ENCODE measurements at regions not wholly inside any gene's neighbourhood (a gene's known extent, or its start where the extent isn't known, plus 50 kb on each side); places are given as distances from the start of the nearest gene placed in this dataset.

DNA sequence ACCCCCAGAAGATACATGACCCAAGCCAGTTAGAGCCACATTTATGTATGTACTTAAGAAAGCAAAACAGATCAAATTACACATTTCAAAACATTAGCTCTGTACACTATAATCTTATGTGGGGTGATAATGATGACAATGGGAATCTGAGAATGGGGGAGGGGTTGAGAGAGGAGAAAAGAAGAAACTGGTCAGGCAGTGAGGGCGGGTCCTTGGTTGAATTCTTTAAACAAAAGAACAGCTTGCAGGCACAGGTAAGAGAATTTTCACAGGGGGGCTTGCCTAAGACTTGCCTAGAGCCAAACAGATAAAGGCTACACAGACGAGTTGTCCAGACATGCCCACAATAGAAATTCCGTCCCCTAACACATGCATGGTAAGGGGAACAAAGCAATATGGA lies 76.8 kb upstream of the PTER start:
- ChIA-PET CTCF (no interaction called here), POLR2A (no interaction called here)
- TF ChIP-seq, protein P1, sequence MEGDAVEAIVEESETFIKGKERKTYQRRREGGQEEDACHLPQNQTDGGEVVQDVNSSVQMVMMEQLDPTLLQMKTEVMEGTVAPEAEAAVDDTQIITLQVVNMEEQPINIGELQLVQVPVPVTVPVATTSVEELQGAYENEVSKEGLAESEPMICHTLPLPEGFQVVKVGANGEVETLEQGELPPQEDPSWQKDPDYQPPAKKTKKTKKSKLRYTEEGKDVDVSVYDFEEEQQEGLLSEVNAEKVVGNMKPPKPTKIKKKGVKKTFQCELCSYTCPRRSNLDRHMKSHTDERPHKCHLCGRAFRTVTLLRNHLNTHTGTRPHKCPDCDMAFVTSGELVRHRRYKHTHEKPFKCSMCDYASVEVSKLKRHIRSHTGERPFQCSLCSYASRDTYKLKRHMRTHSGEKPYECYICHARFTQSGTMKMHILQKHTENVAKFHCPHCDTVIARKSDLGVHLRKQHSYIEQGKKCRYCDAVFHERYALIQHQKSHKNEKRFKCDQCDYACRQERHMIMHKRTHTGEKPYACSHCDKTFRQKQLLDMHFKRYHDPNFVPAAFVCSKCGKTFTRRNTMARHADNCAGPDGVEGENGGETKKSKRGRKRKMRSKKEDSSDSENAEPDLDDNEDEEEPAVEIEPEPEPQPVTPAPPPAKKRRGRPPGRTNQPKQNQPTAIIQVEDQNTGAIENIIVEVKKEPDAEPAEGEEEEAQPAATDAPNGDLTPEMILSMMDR (IDR thresholded peaks at IDR 0.05; ENCODE audit: control extremely low read depth, extremely low read depth, low read depth, missing control alignments): no peak
- DNase-seq (ENCODE audit: extremely low spot score): no peak

DNA sequence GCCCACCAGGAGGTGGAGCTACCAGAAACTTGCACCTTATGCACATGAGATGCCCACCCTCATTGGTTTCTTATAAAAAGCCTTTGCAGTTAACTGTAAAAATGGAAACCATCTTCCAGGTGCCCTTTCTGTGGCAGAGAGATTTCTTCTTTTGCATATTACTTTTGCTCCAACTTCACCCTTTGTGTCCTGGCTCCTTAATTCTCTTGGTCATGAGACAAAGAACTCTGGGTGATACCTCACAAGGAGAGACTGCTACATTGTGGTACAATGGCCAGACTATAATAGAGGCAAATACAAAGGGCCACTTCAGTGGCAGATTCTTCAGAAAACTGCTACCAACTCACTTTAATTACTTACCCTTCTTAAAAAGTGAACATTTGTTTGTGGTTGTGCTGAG lies 76.4 kb upstream of the PTER start:
- POLR2A ChIA-PET: no interaction called here
- CTCF ChIA-PET: no interaction called here
- TF ChIP-seq, protein P1 (IDR thresholded peaks at IDR 0.05; ENCODE audit: control extremely low read depth, extremely low read depth, low read depth, missing control alignments): no peak
- DNase-seq (ENCODE audit: extremely low spot score): no peak

DNA sequence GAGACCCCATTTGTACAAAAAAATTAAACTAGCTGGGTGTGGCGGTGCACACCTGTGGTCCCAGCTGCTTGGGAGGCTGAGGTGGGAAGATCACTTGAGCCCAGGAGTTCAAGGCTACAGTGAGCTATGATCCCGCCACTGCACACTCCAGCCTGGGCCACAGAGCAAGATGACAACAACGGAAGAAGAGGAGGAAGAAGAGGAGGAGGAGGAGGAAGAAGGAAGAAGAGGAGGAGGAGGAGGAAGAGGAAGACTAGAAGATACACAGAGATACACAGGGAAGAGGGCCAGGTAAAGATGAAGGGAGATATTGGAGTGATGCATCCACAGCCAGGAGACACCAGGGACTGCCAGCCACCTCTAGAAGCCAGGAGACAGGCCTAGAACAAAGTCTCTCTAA lies 75.7 kb upstream of the PTER start:
- CTCF ChIA-PET: no interaction called here
- no peak for DNase-seq (ENCODE audit: extremely low spot score)
- POLR2A ChIA-PET: no interaction called here
- TF ChIP-seq, protein P1 (IDR thresholded peaks at IDR 0.05; ENCODE audit: control extremely low read depth, extremely low read depth, low read depth, missing control alignments): no peak

DNA sequence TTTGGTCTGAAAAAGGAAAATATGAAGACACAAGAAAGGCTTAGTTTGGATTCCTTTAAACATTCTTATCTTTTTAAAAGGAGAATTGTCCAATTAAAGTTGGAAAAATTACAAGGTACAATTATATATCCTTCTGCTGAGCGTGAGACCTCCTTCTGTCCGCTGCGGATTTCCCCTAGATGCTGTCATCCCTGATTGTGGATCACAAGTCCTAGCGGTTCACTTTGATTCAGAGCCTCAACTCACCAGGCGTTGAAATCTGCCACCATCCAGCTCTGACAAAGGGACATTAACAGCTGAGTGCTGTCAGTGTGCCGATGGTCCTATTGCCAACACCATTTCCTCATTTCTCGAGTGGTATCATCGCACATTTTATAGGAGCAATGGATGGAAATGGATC lies 73.1 kb upstream of the PTER start:
- ChIA-PET POLR2A (no interaction called here), CTCF (no interaction called here)
- no peak for DNase-seq (ENCODE audit: extremely low spot score)

DNA sequence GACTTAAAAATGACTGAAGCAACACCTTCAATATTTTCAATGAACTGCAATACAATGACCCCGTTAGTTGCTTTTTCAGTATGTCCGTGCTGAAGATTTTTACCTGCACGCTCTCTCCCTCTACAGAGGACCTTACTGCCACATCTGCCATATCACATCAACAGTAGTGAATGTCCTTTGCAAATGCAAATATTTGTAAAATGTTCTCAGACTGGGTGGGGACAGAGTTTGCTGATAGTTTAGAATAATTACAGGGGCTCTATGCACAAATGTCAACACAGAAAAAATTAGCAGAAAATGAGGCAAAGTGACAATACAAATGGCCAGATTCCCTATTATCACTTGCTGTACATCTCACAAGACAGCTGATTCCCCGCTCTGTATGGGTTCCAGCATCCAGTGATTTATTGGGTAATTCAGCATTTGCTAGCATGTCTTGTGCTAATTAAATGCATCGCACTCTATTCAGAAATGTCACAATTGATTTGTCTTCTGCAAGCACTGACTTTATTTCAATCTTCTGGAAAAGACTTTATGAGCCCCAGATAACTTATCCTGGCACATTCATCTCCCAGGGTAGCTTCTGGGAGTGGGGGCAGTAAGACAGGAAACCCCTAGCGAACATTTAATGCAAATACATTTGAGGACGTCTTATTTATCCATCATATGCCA lies 69.1 kb upstream of the PTER start:
- CTCF ChIA-PET: no interaction called here
- no peak for DNase-seq (ENCODE audit: extremely low spot score)
- POLR2A ChIA-PET: no interaction called here
- TF ChIP-seq, protein P1 (IDR thresholded peaks at IDR 0.05; ENCODE audit: control extremely low read depth, extremely low read depth, low read depth, missing control alignments): no peak

More for the DNA sequence above, 73.1 kb upstream of the PTER start:
- TF ChIP-seq, protein P1 (IDR thresholded peaks at IDR 0.05; ENCODE audit: control extremely low read depth, extremely low read depth, low read depth, missing control alignments): no peak

DNA sequence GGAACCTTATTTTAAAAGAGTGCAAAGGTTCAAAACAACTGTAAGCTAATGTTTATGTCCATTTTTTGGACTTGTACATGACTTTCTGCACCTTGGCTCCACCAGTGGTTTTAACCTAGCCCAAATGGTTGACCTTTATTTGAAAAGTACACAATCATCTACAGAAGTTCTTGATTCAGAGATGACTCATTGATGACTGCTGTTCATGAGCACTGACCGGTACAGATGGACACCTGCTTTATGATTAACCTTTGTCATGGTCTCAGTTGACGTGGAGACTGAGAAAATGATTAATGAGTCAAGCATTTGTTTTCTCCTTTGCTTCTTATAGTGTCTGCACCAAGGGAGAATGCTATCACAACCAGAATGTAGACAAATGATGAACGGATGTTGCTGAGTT lies 55.7 kb upstream of the PTER start:
- DNase-seq (ENCODE audit: extremely low spot score): peak; percentile 32
- TF ChIP-seq, protein P1 (IDR thresholded peaks at IDR 0.05; ENCODE audit: control extremely low read depth, extremely low read depth, low read depth, missing control alignments): no peak
- CTCF ChIA-PET: no interaction called here
- POLR2A ChIA-PET: no interaction called here

DNA sequence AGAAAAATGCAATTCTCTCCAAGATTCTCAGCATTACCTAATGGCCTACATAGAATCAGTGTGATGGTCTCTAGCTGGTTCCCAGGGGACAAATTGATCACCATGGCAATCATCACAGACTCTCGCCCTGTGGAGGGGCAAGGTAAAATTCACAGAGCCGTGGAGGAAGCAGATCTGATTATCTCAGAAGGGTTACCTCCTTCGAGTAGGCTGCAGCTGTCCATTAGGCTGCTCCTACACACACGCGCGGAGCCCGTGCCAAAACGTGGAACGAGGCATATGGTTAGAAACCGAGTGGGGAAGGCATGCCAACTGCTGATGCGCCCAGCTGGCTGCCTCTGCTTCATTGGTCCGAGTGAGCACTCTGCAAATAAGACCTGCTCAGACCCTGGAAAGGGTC lies 52.8 kb upstream of the PTER start:
- POLR2A ChIA-PET: no interaction called here
- DNase-seq (ENCODE audit: extremely low spot score): no peak
- TF ChIP-seq, protein P1 (IDR thresholded peaks at IDR 0.05; ENCODE audit: control extremely low read depth, extremely low read depth, low read depth, missing control alignments): no peak
- CTCF ChIA-PET: no interaction called here

Measured in GM10248 (cell line).